ENCODE measurements at regions not wholly inside any gene's neighbourhood (a gene's known extent, or its start where the extent isn't known, plus 50 kb on each side); places are given as distances from the start of the nearest gene placed in this dataset.
"Not testable (repeated sequence)": the region's sequence is repeated elsewhere in the genome, so short reads cannot be mapped to it uniquely, and the experiment has no call there.

DNA sequence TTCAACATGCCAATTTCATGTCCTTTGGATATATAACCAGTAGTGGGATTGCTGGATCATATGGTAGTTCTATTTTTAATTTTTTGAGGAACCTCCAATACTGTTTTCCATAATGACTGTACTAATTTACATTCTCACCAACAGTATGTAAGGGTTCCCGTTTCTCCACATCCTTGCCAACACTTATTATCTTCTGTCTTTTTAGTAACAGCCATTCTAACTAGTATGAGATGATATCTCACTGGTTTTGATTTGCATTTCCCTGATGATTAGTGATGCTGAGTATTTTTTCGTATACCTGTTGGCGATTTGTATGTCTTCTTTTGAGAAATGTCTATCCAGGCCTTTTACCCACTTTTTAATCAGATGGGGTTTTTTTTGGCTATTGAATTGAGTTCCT, 133.5 kb upstream of the MED14 start:
- TF ChIP-seq CTCF (optimal IDR thresholded peaks at IDR 0.05 in 1 of 3, IDR thresholded peaks at IDR 0.05 in 1 of 3, conservative IDR thresholded peaks at IDR 0.05 in 1 of 3; ENCODE audit: extremely low read depth in 1 of 3, insufficient read depth in 2 of 3, low read length in 3 of 3) (no peak), EZH2 (IDR thresholded peaks at IDR 0.05; ENCODE audit: low read length) (no peak)
- Histone ChIP-seq H3K4me1 (ENCODE audit: control insufficient read depth, extremely low read depth, insufficient read depth, low read length) (peaks cover 12% of the 10 kb centered on the region), H4K20me1 (ENCODE audit: control insufficient read depth, extremely low read depth, insufficient read depth, low read length) (no peaks in the 10 kb centered on the region), H3K79me2 (ENCODE audit: control insufficient read depth, insufficient read depth, low read length) (no peaks in the 10 kb centered on the region), H3K4me3 (ENCODE audit: control insufficient read depth in 2 of 3, extremely low read depth in 1 of 3, insufficient read depth in 2 of 3, low read depth in 1 of 3, low read length in 3 of 3) (no peak overlapping the region), H3K9ac (ENCODE audit: control insufficient read depth, extremely low read depth, insufficient read depth, low read length) (no peak overlapping the region), H3K27me3 (ENCODE audit: control insufficient read depth, extremely low read depth, insufficient read depth, low read length) (no peaks in the 10 kb centered on the region), H3K36me3 (ENCODE audit: control insufficient read depth in 2 of 2, extremely low read depth in 1 of 2, insufficient read depth in 2 of 2, low read length in 2 of 2) (no peaks in the 10 kb centered on the region), H3K9me3 (ENCODE audit: control insufficient read depth, low read depth, low read length) (no peaks in the 10 kb centered on the region), H3K9me1 (ENCODE audit: control insufficient read depth, extremely low read depth, insufficient read depth, low read length) (no peaks in the 10 kb centered on the region), H3K27ac (ENCODE audit: control insufficient read depth, insufficient read depth, low read length) (no peak overlapping the region), H3K4me2 (ENCODE audit: control insufficient read depth, extremely low read depth, insufficient read depth, low read depth, low read length) (no peak overlapping the region), H2AFZ (ENCODE audit: control insufficient read depth, low read length) (no peak overlapping the region)
- DNase-seq (ENCODE audit: low read depth, low spot score): no peak
- no peak for FAIRE-seq
- dilution Hi-C loops (cut with MboI; ENCODE audit: extremely low pct_ligation_motif_present, low sequenced_read_pairs): no loop called here

DNA sequence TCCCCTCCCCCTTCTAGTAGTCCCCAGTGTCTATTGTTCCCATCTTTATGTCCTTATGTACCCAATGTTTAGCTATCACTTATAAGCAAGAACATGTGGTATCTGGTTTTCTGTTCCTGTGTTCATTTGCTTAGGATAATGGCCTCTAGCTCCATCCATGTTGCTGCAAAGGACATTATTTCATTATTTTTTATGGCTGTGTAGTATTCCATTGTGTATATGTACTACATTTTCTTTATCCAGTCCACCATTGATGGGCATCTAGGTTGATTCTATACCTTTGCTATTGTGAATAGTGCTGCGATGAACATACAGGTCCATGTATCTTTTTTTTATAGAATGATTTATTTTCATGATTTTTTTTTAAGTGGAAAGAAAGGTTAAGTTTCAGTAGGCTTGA, 135.6 kb upstream of the MED14 start:
- H3K27ac ChIP-seq (ENCODE audit: control insufficient read depth, insufficient read depth, low read length); H2AFZ ChIP-seq (ENCODE audit: control insufficient read depth, low read length); H3K9me3 ChIP-seq (ENCODE audit: control insufficient read depth, low read depth, low read length); H3K9me1 ChIP-seq (ENCODE audit: control insufficient read depth, extremely low read depth, insufficient read depth, low read length); H3K36me3 ChIP-seq (ENCODE audit: control insufficient read depth in 2 of 2, extremely low read depth in 1 of 2, insufficient read depth in 2 of 2, low read length in 2 of 2); FAIRE-seq; H3K4me3 ChIP-seq (ENCODE audit: control insufficient read depth in 2 of 3, extremely low read depth in 1 of 3, insufficient read depth in 2 of 3, low read depth in 1 of 3, low read length in 3 of 3); H3K79me2 ChIP-seq (ENCODE audit: control insufficient read depth, insufficient read depth, low read length); H3K27me3 ChIP-seq (ENCODE audit: control insufficient read depth, extremely low read depth, insufficient read depth, low read length); dilution Hi-C loops (cut with MboI; ENCODE audit: extremely low pct_ligation_motif_present, low sequenced_read_pairs); DNase-seq (ENCODE audit: low read depth, low spot score); H3K4me2 ChIP-seq (ENCODE audit: control insufficient read depth, extremely low read depth, insufficient read depth, low read depth, low read length); H3K9ac ChIP-seq (ENCODE audit: control insufficient read depth, extremely low read depth, insufficient read depth, low read length); H4K20me1 ChIP-seq (ENCODE audit: control insufficient read depth, extremely low read depth, insufficient read depth, low read length): not testable (repeated sequence)
- H3K4me1 ChIP-seq (ENCODE audit: control insufficient read depth, extremely low read depth, insufficient read depth, low read length): peaks cover 12% of the 10 kb centered on the region

DNA sequence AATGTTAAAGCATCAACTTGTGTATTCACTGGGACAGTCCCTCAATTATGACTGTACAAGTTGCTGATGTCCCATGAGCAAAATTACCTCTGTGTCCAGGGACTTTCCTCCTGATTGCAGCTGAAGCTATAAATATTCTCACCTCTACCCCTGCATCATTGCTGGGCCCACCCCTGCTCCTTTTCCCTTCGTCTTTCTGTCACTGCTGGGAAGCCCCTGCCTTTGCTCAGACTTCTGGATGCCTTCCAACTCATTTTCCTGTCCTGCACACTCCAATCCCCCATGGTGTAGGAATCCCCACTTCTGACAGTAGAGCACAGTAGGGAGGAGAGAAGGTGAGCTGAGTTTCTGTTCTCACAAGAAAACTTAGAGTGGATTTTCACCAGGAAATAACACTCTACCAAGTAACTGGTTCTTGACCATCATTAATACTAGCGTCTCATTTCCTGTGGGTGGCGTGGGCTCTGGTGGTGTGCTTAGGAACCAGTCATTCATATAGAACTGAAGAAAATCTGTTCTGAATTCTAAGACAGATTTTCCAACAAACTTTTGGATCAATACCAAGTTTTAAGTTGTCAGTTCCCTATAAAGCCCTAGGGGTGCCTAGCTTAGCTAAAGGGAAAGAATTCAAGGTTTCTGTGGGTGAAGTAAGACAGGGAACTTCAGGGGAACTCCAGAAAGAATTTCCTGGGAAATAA, 136.2 kb upstream of the MED14 start:
- no peak overlapping the region for H3K27ac ChIP-seq (ENCODE audit: control insufficient read depth, insufficient read depth, low read length)
- H3K4me2 ChIP-seq (ENCODE audit: control insufficient read depth, extremely low read depth, insufficient read depth, low read depth, low read length): no peak overlapping the region

More for the DNA sequence above, 136.2 kb upstream of the MED14 start:
- DNase-seq (ENCODE audit: low read depth, low spot score): no peak
- Histone ChIP-seq H3K27me3 (ENCODE audit: control insufficient read depth, extremely low read depth, insufficient read depth, low read length) (peaks cover 2% of the 10 kb centered on the region), H2AFZ (ENCODE audit: control insufficient read depth, low read length) (no peak overlapping the region), H3K9me1 (ENCODE audit: control insufficient read depth, extremely low read depth, insufficient read depth, low read length) (no peaks in the 10 kb centered on the region), H3K4me3 (ENCODE audit: control insufficient read depth in 2 of 3, extremely low read depth in 1 of 3, insufficient read depth in 2 of 3, low read depth in 1 of 3, low read length in 3 of 3) (no peak overlapping the region), H3K36me3 (ENCODE audit: control insufficient read depth in 2 of 2, extremely low read depth in 1 of 2, insufficient read depth in 2 of 2, low read length in 2 of 2) (no peaks in the 10 kb centered on the region), H3K4me1 (ENCODE audit: control insufficient read depth, extremely low read depth, insufficient read depth, low read length) (peaks cover 12% of the 10 kb centered on the region), H3K79me2 (ENCODE audit: control insufficient read depth, insufficient read depth, low read length) (no peaks in the 10 kb centered on the region), H4K20me1 (ENCODE audit: control insufficient read depth, extremely low read depth, insufficient read depth, low read length) (no peaks in the 10 kb centered on the region), H3K9ac (ENCODE audit: control insufficient read depth, extremely low read depth, insufficient read depth, low read length) (no peak overlapping the region), H3K9me3 (ENCODE audit: control insufficient read depth, low read depth, low read length) (no peaks in the 10 kb centered on the region)
- no peak for FAIRE-seq
- dilution Hi-C loops (cut with MboI; ENCODE audit: extremely low pct_ligation_motif_present, low sequenced_read_pairs): no loop called here
- TF ChIP-seq CTCF (optimal IDR thresholded peaks at IDR 0.05 in 1 of 3, IDR thresholded peaks at IDR 0.05 in 1 of 3, conservative IDR thresholded peaks at IDR 0.05 in 1 of 3; ENCODE audit: extremely low read depth in 1 of 3, insufficient read depth in 2 of 3, low read length in 3 of 3) (no peak), EZH2 (IDR thresholded peaks at IDR 0.05; ENCODE audit: low read length) (no peak)

Data from keratinocyte (primary cell).